Esophagus muscularis mucosa (tissue), 4 donors: ENCODE measurements at regions not wholly inside any gene's neighbourhood (a gene's known extent, or its start where the extent isn't known, plus 50 kb on each side); places are given as distances from the start of the nearest gene placed in this dataset.

Experiments
- DNase-seq: peaks from one replicate; pipeline ENCODE4 v3.0.0-alpha.2; 2017; ENCODE audit errors: extremely low spot score
- H3K27ac ChIP-seq, 4 donors: fragments of 200-600 bp; sonication (generic); replicated peaks in 1 of 4; 1 replicate in 3 of 4; 2 replicates in 1 of 4; pipeline ENCODE4 v1.5.1; 2016 to 2019; ENCODE audit warnings: mild to moderate bottlenecking in 1 of 4
- H3K27me3 ChIP-seq, 4 donors: fragments of 200-600 bp; sonication (generic); one replicate each; pipeline versions ENCODE4 v1.5.1 to v1.6.0; 2016 to 2019
- H3K36me3 ChIP-seq, 4 donors: fragments of 200-600 bp; sonication (generic); one replicate each; pipeline ENCODE4 v1.5.1; 2016 to 2019
- H3K4me1 ChIP-seq, 4 donors: fragments of 200-600 bp; sonication (generic); one replicate each; pipeline ENCODE4 v1.5.1; 2016 to 2019
- H3K4me3 ChIP-seq, 4 donors: fragments of 200-600 bp; sonication (generic); 1 replicate in 2 of 4; 2 replicates in 2 of 4; pipeline ENCODE4 v1.5.1; 2016 to 2019; ENCODE audit warnings: mild to moderate bottlenecking in 4 of 4, moderate library complexity in 1 of 4
- H3K9me3 ChIP-seq, 4 donors: fragments of 200-600 bp; sonication (generic); 1 replicate in 3 of 4; 2 replicates in 1 of 4; pipeline ENCODE4 v1.5.1; 2016 to 2019
- EP300 ChIP-seq: sonication (generic); formaldehyde crosslinking; IDR thresholded peaks from one replicate; pipeline ENCODE4 v1.6.1; 2017; ENCODE audit warnings: antibody characterized with exemption
- POLR2A ChIP-seq: fragments of 450-650 bp; IDR thresholded peaks from one replicate; pipeline ENCODE4 v1.6.1; 2017; ENCODE audit warnings: antibody characterized with exemption, moderate library complexity, mild to moderate bottlenecking, low read depth
- POLR2AphosphoS5 ChIP-seq, 2 donors: sonication (generic); formaldehyde crosslinking; IDR thresholded peaks; one replicate each; pipeline ENCODE4 v1.6.1; 2017; ENCODE audit warnings: antibody characterized with exemption in 2 of 2
- WGBS: methylation state at CpG from one replicate; pipeline ENCODE4 v1.1.5; 2018; 5-methylcytosine and 5-hydroxymethylcytosine counted together
- intact Hi-C: fragments of 100-400 bp; cut with DNase I; formaldehyde crosslinking; loops from one replicate; pipeline ENCODE4 v1.15.1; 2023
- TF ChIP-seq, protein P1 (sequence below), 3 experiments: fragments of 200-600 bp in 2 of 3; fragments of 450-650 bp in 1 of 3; sonication (generic) in 2 of 3; IDR thresholded peaks; one replicate each; pipeline ENCODE4 v1.5.1; 2017 to 2019; ENCODE audit warnings: antibody characterized with exemption in 3 of 3, mild to moderate bottlenecking in 2 of 3, moderate library complexity in 1 of 3

DNA sequence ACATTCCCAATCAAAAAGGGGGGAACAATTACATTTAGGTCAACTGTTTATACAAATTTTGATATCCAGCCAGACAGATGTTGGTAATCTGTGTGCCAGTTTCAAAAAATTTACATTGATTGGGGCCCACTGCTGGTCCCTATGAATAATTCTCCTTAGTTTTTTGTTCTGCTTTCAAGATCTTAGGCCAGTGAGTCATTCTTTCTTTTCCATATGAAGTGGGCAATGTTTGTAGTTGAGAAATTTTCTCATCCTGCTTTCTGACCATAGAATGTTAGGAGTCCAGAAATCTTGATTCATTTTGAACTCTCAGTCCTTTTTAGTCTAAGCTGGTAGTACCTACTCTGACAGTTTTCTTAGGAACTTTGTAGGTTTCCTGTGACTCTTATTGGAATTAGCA is 244.3 kb downstream of the DIO2 start:
- TF ChIP-seq POLR2A: no peak
- TF ChIP-seq EP300: no peak
- TF ChIP-seq, protein P1, sequence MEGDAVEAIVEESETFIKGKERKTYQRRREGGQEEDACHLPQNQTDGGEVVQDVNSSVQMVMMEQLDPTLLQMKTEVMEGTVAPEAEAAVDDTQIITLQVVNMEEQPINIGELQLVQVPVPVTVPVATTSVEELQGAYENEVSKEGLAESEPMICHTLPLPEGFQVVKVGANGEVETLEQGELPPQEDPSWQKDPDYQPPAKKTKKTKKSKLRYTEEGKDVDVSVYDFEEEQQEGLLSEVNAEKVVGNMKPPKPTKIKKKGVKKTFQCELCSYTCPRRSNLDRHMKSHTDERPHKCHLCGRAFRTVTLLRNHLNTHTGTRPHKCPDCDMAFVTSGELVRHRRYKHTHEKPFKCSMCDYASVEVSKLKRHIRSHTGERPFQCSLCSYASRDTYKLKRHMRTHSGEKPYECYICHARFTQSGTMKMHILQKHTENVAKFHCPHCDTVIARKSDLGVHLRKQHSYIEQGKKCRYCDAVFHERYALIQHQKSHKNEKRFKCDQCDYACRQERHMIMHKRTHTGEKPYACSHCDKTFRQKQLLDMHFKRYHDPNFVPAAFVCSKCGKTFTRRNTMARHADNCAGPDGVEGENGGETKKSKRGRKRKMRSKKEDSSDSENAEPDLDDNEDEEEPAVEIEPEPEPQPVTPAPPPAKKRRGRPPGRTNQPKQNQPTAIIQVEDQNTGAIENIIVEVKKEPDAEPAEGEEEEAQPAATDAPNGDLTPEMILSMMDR (IDR thresholded peaks at IDR 0.05): no peak
- no peak for TF ChIP-seq POLR2AphosphoS5 (IDR thresholded peaks at IDR 0.05)
- intact Hi-C loops: no loop called here

DNA sequence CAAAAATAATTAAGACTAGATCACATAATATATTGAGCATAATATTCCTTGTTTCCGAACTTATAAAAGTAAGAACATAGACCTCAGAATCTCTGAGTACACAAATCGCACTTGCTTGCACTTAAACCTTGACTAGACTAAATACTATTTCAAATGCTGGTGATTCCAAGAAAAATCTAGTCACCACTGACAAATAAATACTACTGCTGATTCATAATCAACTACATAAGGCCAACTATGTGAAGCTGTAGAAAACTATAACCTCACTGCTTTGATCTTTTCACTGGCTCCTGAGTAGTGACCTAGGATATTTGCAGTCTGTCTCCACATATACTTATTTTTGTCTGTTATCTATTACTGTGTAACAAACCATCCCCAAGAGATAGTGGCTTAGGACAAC is 245.4 kb downstream of the DIO2 start:
- H3K36me3 ChIP-seq: no peaks in the 10 kb centered on the region
- H3K27ac ChIP-seq: no peak overlapping the region
- 90% methylated on average over 2 of the region's 2 CpGs for WGBS
- no peak overlapping the region for H3K4me3 ChIP-seq
- DNase-seq: no peak
- H3K27me3 ChIP-seq: no peaks in the 10 kb centered on the region
- no peaks in the 10 kb centered on the region for H3K9me3 ChIP-seq
- H3K4me1 ChIP-seq: no peaks in the 10 kb centered on the region
- TF ChIP-seq, protein P1 (IDR thresholded peaks at IDR 0.05): no peak
- TF ChIP-seq POLR2AphosphoS5 (IDR thresholded peaks at IDR 0.05): no peak
- TF ChIP-seq POLR2A: no peak
- TF ChIP-seq EP300: no peak
- intact Hi-C loops: no loop called here

More for the DNA sequence above, 244.3 kb downstream of the DIO2 start:
- Histone ChIP-seq H3K36me3 (no peaks in the 10 kb centered on the region), H3K9me3 (no peaks in the 10 kb centered on the region), H3K4me1 (no peaks in the 10 kb centered on the region), H3K27ac (no peak overlapping the region), H3K27me3 (no peaks in the 10 kb centered on the region), H3K4me3 (no peak overlapping the region)
- no peak for DNase-seq

DNA sequence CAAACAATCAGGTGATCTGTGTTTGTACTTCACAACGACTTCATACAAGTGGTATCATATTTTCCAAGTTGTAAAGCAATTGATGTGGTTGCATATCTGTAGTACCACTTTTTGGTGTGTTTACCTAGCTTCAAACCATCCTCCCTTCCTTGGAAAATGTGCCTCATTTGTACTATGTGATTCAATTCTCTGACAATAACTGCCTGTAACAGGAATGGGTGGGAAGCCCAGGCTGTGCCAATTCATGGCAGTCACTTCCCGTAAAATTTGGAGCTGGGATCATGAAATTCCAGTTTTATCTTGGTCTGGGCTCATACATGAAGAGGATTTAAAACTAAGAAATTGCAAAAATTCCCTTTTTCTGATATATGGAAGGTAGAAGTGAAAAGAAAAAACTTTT is 250.1 kb downstream of the DIO2 start:
- intact Hi-C loops: no loop called here
- DNase-seq: no peak
- no peak overlapping the region for H3K4me3 ChIP-seq
- H3K27me3 ChIP-seq: no peaks in the 10 kb centered on the region
- no peaks in the 10 kb centered on the region for H3K36me3 ChIP-seq
- H3K27ac ChIP-seq: no peak overlapping the region
- TF ChIP-seq, protein P1 (IDR thresholded peaks at IDR 0.05): no peak
- TF ChIP-seq POLR2AphosphoS5 (IDR thresholded peaks at IDR 0.05): no peak
- TF ChIP-seq POLR2A: no peak
- no peak for TF ChIP-seq EP300
- H3K9me3 ChIP-seq: peaks cover 0 to 8% (median 3%) of the 10 kb centered on the region in 4 donors
- WGBS: 82% methylated on average over 2 of the region's 2 CpGs
- H3K4me1 ChIP-seq: no peaks in the 10 kb centered on the region

DNA sequence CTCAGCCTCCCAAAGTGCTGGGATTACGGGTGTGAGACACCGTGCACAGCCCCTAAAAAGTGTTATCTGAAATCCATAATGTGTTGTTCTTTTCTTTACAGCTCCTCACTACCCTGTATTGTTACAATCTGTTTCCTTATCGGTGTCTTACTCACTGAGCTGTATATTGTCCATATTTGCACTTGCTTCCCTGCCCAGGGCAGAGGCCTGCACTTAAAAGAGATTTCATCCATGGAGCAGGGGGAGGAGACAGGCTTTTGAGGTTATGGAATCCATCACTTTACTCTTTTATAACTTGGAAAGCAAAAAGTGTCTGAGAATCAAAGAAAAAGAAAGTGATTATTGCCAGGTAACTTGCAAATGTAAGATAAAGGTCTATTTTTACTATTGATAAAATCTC is 251.0 kb downstream of the DIO2 start:
- Histone ChIP-seq H3K27me3 (no peaks in the 10 kb centered on the region), H3K4me3 (no peak overlapping the region), H3K27ac (no peak overlapping the region), H3K9me3 (peaks cover 0 to 15% (median 11%) of the 10 kb centered on the region in 4 donors), H3K4me1 (no peaks in the 10 kb centered on the region), H3K36me3 (no peaks in the 10 kb centered on the region)
- no peak for DNase-seq
- WGBS: 74% methylated on average over 3 of the region's 3 CpGs
- intact Hi-C loops: no loop called here
- TF ChIP-seq POLR2AphosphoS5 (IDR thresholded peaks at IDR 0.05): no peak
- TF ChIP-seq, protein P1 (IDR thresholded peaks at IDR 0.05): no peak

DNA sequence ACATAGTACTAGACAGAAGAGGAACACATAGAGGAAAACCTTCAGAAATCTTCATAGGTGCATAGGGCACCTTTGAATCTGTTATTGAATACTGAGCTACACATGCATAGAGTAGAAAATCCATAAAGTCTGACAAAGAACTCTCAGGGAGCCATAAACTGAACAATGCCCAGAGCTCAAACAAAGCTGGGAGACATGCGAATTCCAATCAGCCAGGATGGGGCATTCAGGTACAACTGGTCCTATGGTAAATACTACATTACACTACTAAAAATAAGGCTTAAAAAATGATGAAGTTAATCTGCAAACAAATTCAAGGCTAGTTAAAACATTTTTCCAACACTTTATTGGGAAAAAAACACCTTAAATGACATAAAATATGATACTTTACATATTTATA is 259.7 kb downstream of the DIO2 start:
- Histone ChIP-seq H3K9me3 (peaks cover 0 to 22% (median 17%) of the 10 kb centered on the region in 4 donors), H3K4me3 (no peak overlapping the region), H3K27me3 (no peaks in the 10 kb centered on the region), H3K4me1 (no peaks in the 10 kb centered on the region), H3K27ac (no peak overlapping the region), H3K36me3 (no peaks in the 10 kb centered on the region)
- 100% methylated on average over 1 of the region's 1 CpG for WGBS
- TF ChIP-seq, protein P1 (IDR thresholded peaks at IDR 0.05): no peak
- TF ChIP-seq EP300 (no peak), POLR2A (no peak), POLR2AphosphoS5 (IDR thresholded peaks at IDR 0.05) (no peak)
- intact Hi-C loops: no loop called here
- no peak for DNase-seq
